ENCODE measurements at regions not wholly inside any gene's neighbourhood (a gene's known extent, or its start where the extent isn't known, plus 50 kb on each side); places are given as distances from the start of the nearest gene placed in this dataset.

GRCh38 chr2:222360146-222360545, 61.3 kb upstream of the PAX3 start:
- TF ChIP-seq EZH2 (IDR thresholded peaks at IDR 0.05; ENCODE audit: low read length, missing control alignments) (no peak), CTCF (conservative IDR thresholded peaks at IDR 0.05 in 1 of 2, IDR thresholded peaks at IDR 0.05 in 1 of 2; ENCODE audit: low read depth in 1 of 2, low read length in 2 of 2) (no peak)
- H3K4me1 ChIP-seq (ENCODE audit: control insufficient read depth, extremely low read depth, insufficient read depth, low read length): no peaks in the 10 kb centered on the region
- DNase-seq (ENCODE audit: low read depth in 2 of 2): peak in 1 of 2 donors; percentile 15

GRCh38 chr2:222360997-222361396, 62.2 kb upstream of the PAX3 start:
- Histone ChIP-seq H3K36me3 (ENCODE audit: control insufficient read depth, insufficient read depth, low read length) (no peaks in the 10 kb centered on the region), H3K9me3 (ENCODE audit: control insufficient read depth, insufficient read depth, low read depth, low read length) (no peaks in the 10 kb centered on the region), H3K27me3 (ENCODE audit: control insufficient read depth, insufficient read depth, low read length) (no peaks in the 10 kb centered on the region), H3K4me1 (ENCODE audit: control insufficient read depth, extremely low read depth, insufficient read depth, low read length) (no peaks in the 10 kb centered on the region), H3K27ac (ENCODE audit: insufficient read depth, low read length) (no peak overlapping the region), H3K4me3 (replicated peaks in 1 of 4; ENCODE audit: control extremely low read depth in 1 of 4, insufficient read depth in 1 of 4, low read depth in 3 of 4, low read length in 4 of 4) (no peak overlapping the region), H3K4me2 (ENCODE audit: extremely low read depth, insufficient read depth, low read length) (no peak overlapping the region), H4K20me1 (ENCODE audit: control insufficient read depth, extremely low read depth, insufficient read depth, low read length) (no peaks in the 10 kb centered on the region), H2AFZ (ENCODE audit: low read length) (no peak overlapping the region), H3K9ac (ENCODE audit: insufficient read depth, low read length) (no peak overlapping the region), H3K79me2 (ENCODE audit: control insufficient read depth, insufficient read depth, low read length) (no peaks in the 10 kb centered on the region)
- no peak for DNase-seq (ENCODE audit: low read depth in 2 of 2)
- TF ChIP-seq CTCF (conservative IDR thresholded peaks at IDR 0.05 in 1 of 2, IDR thresholded peaks at IDR 0.05 in 1 of 2; ENCODE audit: low read depth in 1 of 2, low read length in 2 of 2) (no peak), EZH2 (IDR thresholded peaks at IDR 0.05; ENCODE audit: low read length, missing control alignments) (no peak)

More at GRCh38 chr2:222360146-222360545, 61.3 kb upstream of the PAX3 start:
- H3K27ac ChIP-seq (ENCODE audit: insufficient read depth, low read length): no peak overlapping the region
- no peaks in the 10 kb centered on the region for H3K27me3 ChIP-seq (ENCODE audit: control insufficient read depth, insufficient read depth, low read length)
- no peaks in the 10 kb centered on the region for H4K20me1 ChIP-seq (ENCODE audit: control insufficient read depth, extremely low read depth, insufficient read depth, low read length)
- H3K9me3 ChIP-seq (ENCODE audit: control insufficient read depth, insufficient read depth, low read depth, low read length): no peaks in the 10 kb centered on the region
- no peak overlapping the region for H3K4me3 ChIP-seq (replicated peaks in 1 of 4; ENCODE audit: control extremely low read depth in 1 of 4, insufficient read depth in 1 of 4, low read depth in 3 of 4, low read length in 4 of 4)
- no peak overlapping the region for H3K9ac ChIP-seq (ENCODE audit: insufficient read depth, low read length)
- H3K4me2 ChIP-seq (ENCODE audit: extremely low read depth, insufficient read depth, low read length): no peak overlapping the region
- no peaks in the 10 kb centered on the region for H3K79me2 ChIP-seq (ENCODE audit: control insufficient read depth, insufficient read depth, low read length)
- no peak overlapping the region for H2AFZ ChIP-seq (ENCODE audit: low read length)
- no peaks in the 10 kb centered on the region for H3K36me3 ChIP-seq (ENCODE audit: control insufficient read depth, insufficient read depth, low read length)

GRCh38 chr2:222361787-222362186, 62.6 kb upstream of the SGPP2 start:
- Histone ChIP-seq H3K4me3 (replicated peaks in 1 of 4; ENCODE audit: control extremely low read depth in 1 of 4, insufficient read depth in 1 of 4, low read depth in 3 of 4, low read length in 4 of 4) (no peak overlapping the region), H3K4me1 (ENCODE audit: control insufficient read depth, extremely low read depth, insufficient read depth, low read length) (no peaks in the 10 kb centered on the region)
- DNase-seq (ENCODE audit: low read depth in 2 of 2): no peak

More at GRCh38 chr2:222361787-222362186, 62.6 kb upstream of the SGPP2 start:
- no peaks in the 10 kb centered on the region for H3K36me3 ChIP-seq (ENCODE audit: control insufficient read depth, insufficient read depth, low read length)
- no peak overlapping the region for H3K9ac ChIP-seq (ENCODE audit: insufficient read depth, low read length)
- no peaks in the 10 kb centered on the region for H3K9me3 ChIP-seq (ENCODE audit: control insufficient read depth, insufficient read depth, low read depth, low read length)
- no peak overlapping the region for H3K4me2 ChIP-seq (ENCODE audit: extremely low read depth, insufficient read depth, low read length)
- H3K27me3 ChIP-seq (ENCODE audit: control insufficient read depth, insufficient read depth, low read length): no peaks in the 10 kb centered on the region
- no peaks in the 10 kb centered on the region for H3K79me2 ChIP-seq (ENCODE audit: control insufficient read depth, insufficient read depth, low read length)
- TF ChIP-seq CTCF (conservative IDR thresholded peaks at IDR 0.05 in 1 of 2, IDR thresholded peaks at IDR 0.05 in 1 of 2; ENCODE audit: low read depth in 1 of 2, low read length in 2 of 2) (no peak), EZH2 (IDR thresholded peaks at IDR 0.05; ENCODE audit: low read length, missing control alignments) (no peak)
- H3K27ac ChIP-seq (ENCODE audit: insufficient read depth, low read length): no peak overlapping the region
- no peak overlapping the region for H2AFZ ChIP-seq (ENCODE audit: low read length)
- H4K20me1 ChIP-seq (ENCODE audit: control insufficient read depth, extremely low read depth, insufficient read depth, low read length): no peaks in the 10 kb centered on the region

All from fibroblast of lung (primary cell).